ENCODE measurements at regions not wholly inside any gene's neighbourhood (a gene's known extent, or its start where the extent isn't known, plus 50 kb on each side); places are given as distances from the start of the nearest gene placed in this dataset.

GRCh38 chr1:4173731-4174130 is 273.7 kb upstream of the C1orf174 start:
- WGBS, result 74% methylated on average over 9 of the region's 9 CpGs
- no peaks in the 10 kb centered on the region for H3K9me3 ChIP-seq
- H3K27ac ChIP-seq (replicated peaks in 1 of 4), result no peak overlapping the region
- no peak overlapping the region for H3K4me3 ChIP-seq
- no peaks in the 10 kb centered on the region for H3K4me1 ChIP-seq
- peaks cover 0 to 50% (median 0%) of the 10 kb centered on the region in 4 donors for H3K27me3 ChIP-seq
- peak; percentile 39 for DNase-seq (ENCODE audit: extremely low spot score)
- TF ChIP-seq POLR2A (IDR thresholded peaks at IDR 0.05; ENCODE audit: low read depth) (no peak), CTCF (IDR thresholded peaks at IDR 0.05) (no peak), EP300 (IDR thresholded peaks at IDR 0.05) (no peak), POLR2AphosphoS5 (IDR thresholded peaks at IDR 0.05) (no peak)
- H3K36me3 ChIP-seq, result no peaks in the 10 kb centered on the region
- intact Hi-C loops (cut with DNase I), result no loop called here

- peak; percentile 88 for DNase-seq (ENCODE audit: extremely low spot score)
- Histone ChIP-seq H3K4me1 (no peaks in the 10 kb centered on the region), H3K27me3 (peaks cover 0 to 47% (median 0%) of the 10 kb centered on the region in 4 donors), H3K36me3 (no peaks in the 10 kb centered on the region), H3K27ac (replicated peaks in 1 of 4) (no peak overlapping the region), H3K9me3 (no peaks in the 10 kb centered on the region), H3K4me3 (no peak overlapping the region)
- intact Hi-C loops (cut with DNase I), result no loop called here
- no peak for TF ChIP-seq POLR2A (IDR thresholded peaks at IDR 0.05; ENCODE audit: low read depth)
- no peak for TF ChIP-seq POLR2AphosphoS5 (IDR thresholded peaks at IDR 0.05)
- TF ChIP-seq EP300 (IDR thresholded peaks at IDR 0.05), result no peak
- no peak for TF ChIP-seq CTCF (IDR thresholded peaks at IDR 0.05)
- WGBS, result 90% methylated on average over 19 of the region's 21 CpGs
Observed at GRCh38 chr1:4174291-4175200, 274.5 kb upstream of the C1orf174 start.

- H3K27me3 ChIP-seq, result peaks cover 0 to 40% (median 0%) of the 10 kb centered on the region in 4 donors
- intact Hi-C loops (cut with DNase I), result no loop called here
- no peak overlapping the region for H3K4me3 ChIP-seq
- no peak for TF ChIP-seq EP300 (IDR thresholded peaks at IDR 0.05)
- TF ChIP-seq POLR2AphosphoS5 (IDR thresholded peaks at IDR 0.05), result no peak
- TF ChIP-seq CTCF (IDR thresholded peaks at IDR 0.05), result no peak
- no peak for TF ChIP-seq POLR2A (IDR thresholded peaks at IDR 0.05; ENCODE audit: low read depth)
- DNase-seq (ENCODE audit: extremely low spot score), result peak; percentile 90
- no peaks in the 10 kb centered on the region for H3K9me3 ChIP-seq
- no peaks in the 10 kb centered on the region for H3K36me3 ChIP-seq
- no peaks in the 10 kb centered on the region for H3K4me1 ChIP-seq
- no peak overlapping the region for H3K27ac ChIP-seq (replicated peaks in 1 of 4)
- 87% methylated on average over 10 of the region's 10 CpGs for WGBS
Observed at GRCh38 chr1:4175566-4176405, 275.7 kb upstream of the C1orf174 start.

- Histone ChIP-seq H3K4me1 (no peaks in the 10 kb centered on the region), H3K36me3 (no peaks in the 10 kb centered on the region), H3K9me3 (no peaks in the 10 kb centered on the region), H3K4me3 (no peak overlapping the region), H3K27ac (replicated peaks in 1 of 4) (no peak overlapping the region), H3K27me3 (peaks cover 0 to 32% (median 0%) of the 10 kb centered on the region in 4 donors)
- intact Hi-C loops (cut with DNase I), result no loop called here
- DNase-seq (ENCODE audit: extremely low spot score), result peak; percentile 84
- no peak for TF ChIP-seq CTCF (IDR thresholded peaks at IDR 0.05)
- TF ChIP-seq EP300 (IDR thresholded peaks at IDR 0.05), result no peak
- TF ChIP-seq POLR2A (IDR thresholded peaks at IDR 0.05; ENCODE audit: low read depth), result no peak
- TF ChIP-seq POLR2AphosphoS5 (IDR thresholded peaks at IDR 0.05), result no peak
- 91% methylated on average over 1 of the region's 3 CpGs for WGBS
Observed at GRCh38 chr1:4176841-4177240, 276.8 kb upstream of the C1orf174 start.
